SJCRH30 (cell line): ENCODE measurements at regions not wholly inside any gene's neighbourhood (a gene's known extent, or its start where the extent isn't known, plus 50 kb on each side); places are given as distances from the start of the nearest gene placed in this dataset.

ENCODE experiments used
- DNase-seq, 2 experiments: peaks; one replicate each; pipeline ENCODE4 v3.0.0-alpha.2; 2015 to 2020
- H3K27ac ChIP-seq: fragments of 250-450 bp; sonication (Bioruptor Pico); 2 replicates; pipeline ENCODE4 v1.5.1; 2020; ENCODE audit warnings: mild to moderate bottlenecking, moderate library complexity
- H3K27me3 ChIP-seq: fragments of 250-450 bp; sonication (Bioruptor Pico); 2 replicates; pipeline ENCODE4 v1.5.1; 2020; ENCODE audit warnings: mild to moderate bottlenecking, moderate library complexity
- H3K36me3 ChIP-seq: fragments of 250-450 bp; sonication (Bioruptor Pico); 2 replicates; pipeline ENCODE4 v1.5.1; 2020; ENCODE audit warnings: mild to moderate bottlenecking, moderate library complexity
- H3K4me1 ChIP-seq: fragments of 250-450 bp; sonication (Bioruptor Pico); 2 replicates; pipeline ENCODE4 v1.5.1; 2020; ENCODE audit warnings: mild to moderate bottlenecking, moderate library complexity
- H3K4me3 ChIP-seq: fragments of 250-450 bp; sonication (Bioruptor Pico); 2 replicates; pipeline ENCODE4 v1.5.1; 2020; ENCODE audit warnings: mild to moderate bottlenecking, moderate library complexity
- H3K9me3 ChIP-seq: fragments of 250-450 bp; sonication (Bioruptor Pico); replicated peaks from 2 replicates; pipeline ENCODE4 v1.5.1; 2020; ENCODE audit warnings: mild to moderate bottlenecking, moderate library complexity

GRCh38 chr11:96614101-96614500, 224.3 kb downstream of the JRKL start:
- no peaks in the 10 kb centered on the region for H3K9me3 ChIP-seq
- H3K27me3 ChIP-seq, result no peaks in the 10 kb centered on the region
- DNase-seq, result no peak
- H3K4me3 ChIP-seq, result no peak overlapping the region
- peak overlapping the region; percentile 39; the same call in 1 of the 2 replicates for H3K27ac ChIP-seq
- H3K4me1 ChIP-seq, result peaks cover 15% of the 10 kb centered on the region
- H3K36me3 ChIP-seq, result no peaks in the 10 kb centered on the region

- Histone ChIP-seq H3K27ac (peak overlapping the region; percentile 39; the same call in 1 of the 2 replicates), H3K4me1 (peaks cover 15% of the 10 kb centered on the region), H3K27me3 (no peaks in the 10 kb centered on the region), H3K4me3 (no peak overlapping the region), H3K36me3 (no peaks in the 10 kb centered on the region), H3K9me3 (no peaks in the 10 kb centered on the region)
- peak; percentile 87 to 93 for DNase-seq
Measured at GRCh38 chr11:96614846-96615245, 225.0 kb downstream of the JRKL start.

- no peaks in the 10 kb centered on the region for H3K27me3 ChIP-seq
- no peaks in the 10 kb centered on the region for H3K9me3 ChIP-seq
- H3K4me3 ChIP-seq, result no peak overlapping the region
- DNase-seq, result peak in 1 of 2 experiments; percentile 12
- no peak overlapping the region for H3K27ac ChIP-seq
- H3K4me1 ChIP-seq, result 0 out of 2 replicates have a peak, but pooled peaks cover 2% of the 10 kb centered on the region
- no peaks in the 10 kb centered on the region for H3K36me3 ChIP-seq
Measured at GRCh38 chr11:96620464-96621044, 230.7 kb downstream of the JRKL start.

GRCh38 chr11:96621161-96621560, 231.3 kb downstream of the JRKL start:
- no peak overlapping the region for H3K4me3 ChIP-seq
- H3K9me3 ChIP-seq, result no peaks in the 10 kb centered on the region
- 0 out of 2 replicates have a peak, but pooled peaks cover 2% of the 10 kb centered on the region for H3K4me1 ChIP-seq
- H3K27me3 ChIP-seq, result no peaks in the 10 kb centered on the region
- no peak overlapping the region for H3K27ac ChIP-seq
- no peaks in the 10 kb centered on the region for H3K36me3 ChIP-seq
- DNase-seq, result no peak

GRCh38 chr11:96622026-96622634, 232.3 kb downstream of the JRKL start:
- no peaks in the 10 kb centered on the region for H3K27me3 ChIP-seq
- no peaks in the 10 kb centered on the region for H3K36me3 ChIP-seq
- H3K9me3 ChIP-seq, result no peaks in the 10 kb centered on the region
- no peak overlapping the region for H3K27ac ChIP-seq
- DNase-seq, result no peak
- no peak overlapping the region for H3K4me3 ChIP-seq
- H3K4me1 ChIP-seq, result 0 out of 2 replicates have a peak, but pooled peaks cover 2% of the 10 kb centered on the region

- Histone ChIP-seq H3K27me3 (no peaks in the 10 kb centered on the region), H3K4me1 (0 out of 2 replicates have a peak, but pooled peaks cover 2% of the 10 kb centered on the region), H3K27ac (no peak overlapping the region), H3K36me3 (no peaks in the 10 kb centered on the region), H3K9me3 (no peaks in the 10 kb centered on the region), H3K4me3 (no peak overlapping the region)
- no peak for DNase-seq
Measured at GRCh38 chr11:96624126-96624525, 234.3 kb downstream of the JRKL start.

GRCh38 chr11:96627376-96627775, 237.6 kb downstream of the JRKL start:
- H3K27me3 ChIP-seq, result no peaks in the 10 kb centered on the region
- H3K4me3 ChIP-seq, result no peak overlapping the region
- H3K9me3 ChIP-seq, result no peaks in the 10 kb centered on the region
- no peaks in the 10 kb centered on the region for H3K4me1 ChIP-seq
- no peak overlapping the region for H3K27ac ChIP-seq
- no peak for DNase-seq
- H3K36me3 ChIP-seq, result no peaks in the 10 kb centered on the region

- H3K27ac ChIP-seq, result no peak overlapping the region
- H3K9me3 ChIP-seq, result no peaks in the 10 kb centered on the region
- H3K4me1 ChIP-seq, result no peaks in the 10 kb centered on the region
- no peak overlapping the region for H3K4me3 ChIP-seq
- no peak for DNase-seq
- no peaks in the 10 kb centered on the region for H3K27me3 ChIP-seq
- no peaks in the 10 kb centered on the region for H3K36me3 ChIP-seq
Measured at GRCh38 chr11:96635655-96636054, 245.8 kb downstream of the JRKL start.

- no peaks in the 10 kb centered on the region for H3K9me3 ChIP-seq
Measured at GRCh38 chr11:96641261-96641660, 251.4 kb downstream of the JRKL start.

GRCh38 chr11:96642583-96642982, 252.8 kb downstream of the JRKL start:
- Histone ChIP-seq H3K27me3 (no peaks in the 10 kb centered on the region), H3K4me1 (no peaks in the 10 kb centered on the region), H3K9me3 (no peaks in the 10 kb centered on the region), H3K4me3 (no peak overlapping the region), H3K27ac (no peak overlapping the region), H3K36me3 (no peaks in the 10 kb centered on the region)
- DNase-seq, result no peak

More at GRCh38 chr11:96641261-96641660, 251.4 kb downstream of the JRKL start:
- no peak for DNase-seq
- H3K4me1 ChIP-seq, result no peaks in the 10 kb centered on the region
- no peak overlapping the region for H3K4me3 ChIP-seq
- no peak overlapping the region for H3K27ac ChIP-seq
- no peaks in the 10 kb centered on the region for H3K27me3 ChIP-seq
- H3K36me3 ChIP-seq, result no peaks in the 10 kb centered on the region

GRCh38 chr11:96643173-96643572, 253.4 kb downstream of the JRKL start:
- H3K27ac ChIP-seq, result no peak overlapping the region

GRCh38 chr11:96647621-96648020, 257.8 kb downstream of the JRKL start:
- no peaks in the 10 kb centered on the region for H3K9me3 ChIP-seq
- H3K27ac ChIP-seq, result no peak overlapping the region
- H3K27me3 ChIP-seq, result no peaks in the 10 kb centered on the region
- H3K4me3 ChIP-seq, result no peak overlapping the region
- no peak for DNase-seq
- no peaks in the 10 kb centered on the region for H3K4me1 ChIP-seq
- no peaks in the 10 kb centered on the region for H3K36me3 ChIP-seq

More at GRCh38 chr11:96643173-96643572, 253.4 kb downstream of the JRKL start:
- H3K9me3 ChIP-seq, result no peaks in the 10 kb centered on the region
- DNase-seq, result no peak
- no peaks in the 10 kb centered on the region for H3K4me1 ChIP-seq
- no peaks in the 10 kb centered on the region for H3K36me3 ChIP-seq
- H3K27me3 ChIP-seq, result no peaks in the 10 kb centered on the region
- H3K4me3 ChIP-seq, result no peak overlapping the region

GRCh38 chr11:96648991-96649390, 259.2 kb downstream of the JRKL start:
- Histone ChIP-seq H3K4me3 (no peak overlapping the region), H3K27me3 (no peaks in the 10 kb centered on the region), H3K9me3 (no peaks in the 10 kb centered on the region), H3K36me3 (no peaks in the 10 kb centered on the region), H3K27ac (no peak overlapping the region), H3K4me1 (no peaks in the 10 kb centered on the region)
- DNase-seq, result no peak

- no peaks in the 10 kb centered on the region for H3K36me3 ChIP-seq
- H3K9me3 ChIP-seq, result no peaks in the 10 kb centered on the region
- no peaks in the 10 kb centered on the region for H3K27me3 ChIP-seq
- H3K27ac ChIP-seq, result no peak overlapping the region
- no peak for DNase-seq
- no peak overlapping the region for H3K4me3 ChIP-seq
- H3K4me1 ChIP-seq, result no peaks in the 10 kb centered on the region
Measured at GRCh38 chr11:96652516-96652915, 262.7 kb downstream of the JRKL start.

- Histone ChIP-seq H3K9me3 (no peaks in the 10 kb centered on the region), H3K4me3 (no peak overlapping the region), H3K4me1 (peaks cover 14% of the 10 kb centered on the region), H3K27me3 (no peaks in the 10 kb centered on the region), H3K27ac (no peak overlapping the region), H3K36me3 (no peaks in the 10 kb centered on the region)
- no peak for DNase-seq
Measured at GRCh38 chr11:96655474-96655873, 265.7 kb downstream of the JRKL start.

GRCh38 chr11:96658436-96658835, 268.6 kb downstream of the JRKL start:
- H3K4me1 ChIP-seq, result peaks cover 14% of the 10 kb centered on the region
- H3K4me3 ChIP-seq, result no peak overlapping the region
- no peaks in the 10 kb centered on the region for H3K27me3 ChIP-seq
- H3K9me3 ChIP-seq, result no peaks in the 10 kb centered on the region
- peak overlapping the region; percentile 80 for H3K27ac ChIP-seq
- no peaks in the 10 kb centered on the region for H3K36me3 ChIP-seq
- peak in 1 of 2 experiments; percentile 6 for DNase-seq
